Hepatocyte (in vitro differentiated cells): ENCODE measurements at regions not wholly inside any gene's neighbourhood (a gene's known extent, or its start where the extent isn't known, plus 50 kb on each side); places are given as distances from the start of the nearest gene placed in this dataset.
"Not testable (repeated sequence)": the region's sequence is repeated elsewhere in the genome, so short reads cannot be mapped to it uniquely, and the experiment has no call there.

ENCODE experiments used
- CTCF ChIP-seq: fragments of 200-600 bp; sonication (generic); IDR thresholded peaks from 2 replicates; pipeline ENCODE4 v1.5.1; 2016; ENCODE audit warnings: antibody characterized with exemption, mild to moderate bottlenecking; ENCODE audit not compliant: poor library complexity
- EZH2 ChIP-seq: fragments of 200-600 bp; sonication (generic); IDR thresholded peaks from 2 replicates; pipeline ENCODE4 v1.6.1; 2016; ENCODE audit warnings: antibody characterized with exemption, mild to moderate bottlenecking, borderline replicate concordance
- EZH2phosphoT487 ChIP-seq: fragments of 200-600 bp; sonication (generic); IDR thresholded peaks from one replicate; pipeline ENCODE4 v1.6.1; 2018; ENCODE audit warnings: antibody characterized with exemption, mild to moderate bottlenecking, low read depth, moderate library complexity; ENCODE audit not compliant: unreplicated experiment, severe bottlenecking

- not testable (repeated sequence) for TF ChIP-seq CTCF, EZH2, EZH2phosphoT487
Measured at GRCh38 chr19:27362438-27362837, 1850.5 kb downstream of the UQCRFS1 start.
